ENCODE measurements at regions not wholly inside any gene's neighbourhood (a gene's known extent, or its start where the extent isn't known, plus 50 kb on each side); places are given as distances from the start of the nearest gene placed in this dataset.
"Not testable (repeated sequence)": the region's sequence is repeated elsewhere in the genome, so short reads cannot be mapped to it uniquely, and the experiment has no call there.

DNA sequence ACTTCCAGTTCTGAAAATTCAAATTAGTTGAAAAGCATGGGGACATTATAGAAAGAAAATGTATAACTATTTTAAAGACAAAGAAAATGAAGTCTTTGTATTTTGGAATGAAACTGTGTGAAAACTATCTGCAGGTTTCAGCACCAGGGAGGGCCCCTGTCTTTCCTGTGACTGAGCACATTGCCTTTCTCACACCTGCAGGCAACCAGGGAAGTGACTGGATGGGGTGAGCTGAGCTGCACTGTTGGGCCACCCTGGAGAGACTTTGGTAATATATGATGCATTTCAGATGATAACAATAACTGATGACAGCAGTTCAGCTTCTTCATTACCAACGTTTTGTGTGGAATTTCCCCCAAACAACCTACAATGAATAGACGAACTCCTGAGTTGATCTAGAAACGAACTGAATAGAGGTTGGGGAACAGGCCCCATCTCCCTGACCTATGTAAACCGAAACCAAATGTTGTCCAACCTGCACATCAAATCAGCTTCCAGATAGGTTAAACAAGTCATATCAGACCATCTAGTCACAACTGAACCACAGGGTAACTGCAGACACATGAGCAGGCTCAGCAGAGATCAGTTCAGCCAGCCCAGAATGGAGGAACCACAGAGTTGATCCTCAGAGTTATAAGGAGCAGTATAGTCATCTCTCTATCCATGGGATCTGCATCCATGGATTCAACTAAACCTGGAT, 1402.2 kb downstream of the RPIA start:
- not testable (repeated sequence) for H3K4me1 ChIP-seq (ENCODE audit: control insufficient read depth in 3 of 3, insufficient read depth in 2 of 3, low read depth in 1 of 3, low read length in 2 of 3); DNase-seq; H3K27me3 ChIP-seq (ENCODE audit: control insufficient read depth in 3 of 3, insufficient read depth in 3 of 3, low read length in 3 of 3); H3K9me3 ChIP-seq (ENCODE audit: control insufficient read depth in 2 of 2, insufficient read depth in 1 of 2, low read depth in 1 of 2, low read length in 1 of 2); H3K4me3 ChIP-seq (ENCODE audit: low read depth in 1 of 3, low read length in 3 of 3); H3K36me3 ChIP-seq (ENCODE audit: control insufficient read depth in 3 of 3, insufficient read depth in 2 of 3, low read depth in 1 of 3, low read length in 3 of 3); H3K27ac ChIP-seq (ENCODE audit: low read depth in 1 of 3, low read length in 2 of 3); FAIRE-seq
- 30 to 54% (median 31%) methylated on average over 1 to 3 of the region's 4 CpGs for WGBS, 3 donors

DNA sequence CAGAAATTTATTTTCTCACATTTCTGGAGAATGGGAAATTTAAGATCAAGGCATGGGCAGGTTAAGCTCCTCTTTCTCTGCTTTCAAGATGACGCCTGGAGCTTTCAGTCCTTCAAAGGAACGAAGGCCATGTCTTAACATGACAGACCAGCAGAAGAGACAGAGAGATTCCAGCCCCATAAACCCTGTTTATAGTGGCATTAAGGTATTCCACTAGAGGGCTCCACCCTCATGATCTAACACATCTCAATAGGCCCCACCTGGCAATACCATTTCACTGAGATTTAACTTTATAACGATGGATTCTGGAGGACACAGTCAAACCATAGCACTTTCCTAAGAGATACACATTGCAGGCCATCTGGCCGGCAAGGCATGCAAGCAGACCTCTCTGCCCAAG, 1406.1 kb downstream of the RPIA start:
- H3K36me3 ChIP-seq (ENCODE audit: control insufficient read depth in 3 of 3, insufficient read depth in 2 of 3, low read depth in 1 of 3, low read length in 3 of 3); H3K9me3 ChIP-seq (ENCODE audit: control insufficient read depth in 2 of 2, insufficient read depth in 1 of 2, low read depth in 1 of 2, low read length in 1 of 2); DNase-seq; FAIRE-seq; H3K4me1 ChIP-seq (ENCODE audit: control insufficient read depth in 3 of 3, insufficient read depth in 2 of 3, low read depth in 1 of 3, low read length in 2 of 3); H3K27me3 ChIP-seq (ENCODE audit: control insufficient read depth in 3 of 3, insufficient read depth in 3 of 3, low read length in 3 of 3); H3K4me3 ChIP-seq (ENCODE audit: low read depth in 1 of 3, low read length in 3 of 3); H3K27ac ChIP-seq (ENCODE audit: low read depth in 1 of 3, low read length in 2 of 3): not testable (repeated sequence)
- 52 to 56% (median 56%) methylated on average over 4 of the region's 4 CpGs for WGBS, 3 donors

DNA sequence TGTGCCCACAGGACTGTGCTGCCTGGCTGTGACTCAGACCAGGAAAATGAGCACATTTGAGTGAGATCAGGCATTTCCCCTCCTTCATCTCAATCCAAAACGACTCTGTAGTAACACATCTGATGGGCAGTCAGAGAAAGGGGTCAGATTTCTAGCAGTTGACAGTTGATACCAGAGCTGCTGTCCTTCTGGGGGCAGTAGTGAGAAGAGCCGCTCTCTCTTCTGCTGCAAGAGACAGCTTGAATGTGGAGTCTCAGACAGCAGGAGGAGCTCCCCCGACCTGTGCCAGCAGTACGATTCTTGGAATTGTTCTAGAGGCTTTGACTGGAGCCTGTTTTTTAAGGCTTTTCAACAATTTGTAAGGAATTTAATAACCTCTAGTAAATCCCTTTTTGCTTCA, 1413.7 kb downstream of the RPIA start:
- not testable (repeated sequence) for H3K9me3 ChIP-seq (ENCODE audit: control insufficient read depth in 2 of 2, insufficient read depth in 1 of 2, low read depth in 1 of 2, low read length in 1 of 2); H3K27ac ChIP-seq (ENCODE audit: low read depth in 1 of 3, low read length in 2 of 3); FAIRE-seq; H3K36me3 ChIP-seq (ENCODE audit: control insufficient read depth in 3 of 3, insufficient read depth in 2 of 3, low read depth in 1 of 3, low read length in 3 of 3); H3K4me3 ChIP-seq (ENCODE audit: low read depth in 1 of 3, low read length in 3 of 3); DNase-seq; H3K4me1 ChIP-seq (ENCODE audit: control insufficient read depth in 3 of 3, insufficient read depth in 2 of 3, low read depth in 1 of 3, low read length in 2 of 3); H3K27me3 ChIP-seq (ENCODE audit: control insufficient read depth in 3 of 3, insufficient read depth in 3 of 3, low read length in 3 of 3)
- 15 to 26% (median 15%) methylated on average over 4 of the region's 4 CpGs for WGBS, 3 donors

DNA sequence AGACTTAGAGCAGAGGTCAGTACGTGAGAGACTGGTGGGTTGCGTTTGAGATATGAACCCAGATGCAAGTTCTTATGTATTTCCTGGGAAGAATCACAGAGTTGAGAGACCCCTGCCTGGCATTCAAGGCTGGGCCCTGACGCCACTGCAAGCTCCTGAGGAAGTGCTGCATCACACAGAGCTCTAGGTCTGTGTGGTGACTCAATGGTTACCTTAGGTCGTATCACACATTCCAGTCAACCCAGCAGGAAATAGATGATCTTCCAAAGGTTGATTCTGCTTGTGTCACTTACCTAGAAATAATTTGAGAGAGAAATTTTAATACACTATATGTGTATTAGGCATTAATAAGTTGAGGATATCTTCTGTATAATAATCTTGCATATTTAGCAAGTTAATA, 1431.9 kb downstream of the RPIA start:
- H3K27me3 ChIP-seq (ENCODE audit: control insufficient read depth in 3 of 3, insufficient read depth in 3 of 3, low read length in 3 of 3); H3K4me3 ChIP-seq (ENCODE audit: low read depth in 1 of 3, low read length in 3 of 3); H3K4me1 ChIP-seq (ENCODE audit: control insufficient read depth in 3 of 3, insufficient read depth in 2 of 3, low read depth in 1 of 3, low read length in 2 of 3); H3K36me3 ChIP-seq (ENCODE audit: control insufficient read depth in 3 of 3, insufficient read depth in 2 of 3, low read depth in 1 of 3, low read length in 3 of 3); H3K27ac ChIP-seq (ENCODE audit: low read depth in 1 of 3, low read length in 2 of 3); DNase-seq; H3K9me3 ChIP-seq (ENCODE audit: control insufficient read depth in 2 of 2, insufficient read depth in 1 of 2, low read depth in 1 of 2, low read length in 1 of 2); FAIRE-seq: not testable (repeated sequence)
- WGBS, 3 donors = 43 to 54% (median 44%) methylated on average over 4 of the region's 4 CpGs

DNA sequence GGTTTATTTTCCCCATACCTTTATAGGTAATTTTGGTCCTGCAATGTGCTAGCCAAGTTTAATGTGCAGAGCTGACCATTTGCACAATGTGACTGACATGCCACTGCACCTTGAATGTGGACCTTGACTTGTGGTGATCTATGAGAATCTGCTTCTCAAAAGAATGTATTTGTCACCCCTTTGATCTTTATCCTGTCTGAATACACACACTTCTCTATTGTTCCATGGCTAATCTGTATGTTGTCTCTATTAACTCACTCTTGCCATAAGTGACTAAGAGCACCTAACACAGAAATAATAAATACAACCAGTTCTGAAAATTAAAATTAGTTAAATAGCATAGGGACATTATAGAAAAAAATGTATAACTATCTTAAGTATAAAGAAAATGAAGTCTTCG, 1447.6 kb downstream of the RPIA start:
- not testable (repeated sequence) for H3K27me3 ChIP-seq (ENCODE audit: control insufficient read depth in 3 of 3, insufficient read depth in 3 of 3, low read length in 3 of 3); FAIRE-seq; H3K4me1 ChIP-seq (ENCODE audit: control insufficient read depth in 3 of 3, insufficient read depth in 2 of 3, low read depth in 1 of 3, low read length in 2 of 3); H3K9me3 ChIP-seq (ENCODE audit: control insufficient read depth in 2 of 2, insufficient read depth in 1 of 2, low read depth in 1 of 2, low read length in 1 of 2); H3K4me3 ChIP-seq (ENCODE audit: low read depth in 1 of 3, low read length in 3 of 3); H3K36me3 ChIP-seq (ENCODE audit: control insufficient read depth in 3 of 3, insufficient read depth in 2 of 3, low read depth in 1 of 3, low read length in 3 of 3); DNase-seq; H3K27ac ChIP-seq (ENCODE audit: low read depth in 1 of 3, low read length in 2 of 3)
- 85 to 92% (median 88%) methylated on average over 1 of the region's 1 CpG for WGBS, 3 donors

DNA sequence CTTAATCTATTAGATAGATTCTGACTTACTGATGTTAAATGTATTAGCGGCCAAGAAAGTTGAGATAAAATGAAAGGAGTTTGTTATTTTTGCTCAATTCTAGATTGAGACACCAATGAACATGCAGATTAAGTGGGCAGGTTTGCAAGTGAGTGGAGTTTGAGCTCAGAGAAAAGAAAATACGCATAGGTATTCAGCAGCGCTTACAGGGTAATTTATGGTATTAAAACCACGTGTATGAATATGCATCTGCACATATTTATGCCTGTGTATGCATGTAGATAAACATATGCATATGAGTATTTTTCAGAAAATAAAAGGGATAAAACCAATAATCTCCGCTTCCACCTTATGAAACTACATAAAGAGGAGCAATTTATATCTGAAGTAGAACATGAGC, 1450.1 kb downstream of the RPIA start:
- H3K4me3 ChIP-seq (ENCODE audit: low read depth in 1 of 3, low read length in 3 of 3); H3K4me1 ChIP-seq (ENCODE audit: control insufficient read depth in 3 of 3, insufficient read depth in 2 of 3, low read depth in 1 of 3, low read length in 2 of 3); H3K27me3 ChIP-seq (ENCODE audit: control insufficient read depth in 3 of 3, insufficient read depth in 3 of 3, low read length in 3 of 3); DNase-seq; H3K9me3 ChIP-seq (ENCODE audit: control insufficient read depth in 2 of 2, insufficient read depth in 1 of 2, low read depth in 1 of 2, low read length in 1 of 2); H3K27ac ChIP-seq (ENCODE audit: low read depth in 1 of 3, low read length in 2 of 3); H3K36me3 ChIP-seq (ENCODE audit: control insufficient read depth in 3 of 3, insufficient read depth in 2 of 3, low read depth in 1 of 3, low read length in 3 of 3); FAIRE-seq: not testable (repeated sequence)
- 43 to 57% (median 50%) methylated on average over 5 of the region's 5 CpGs for WGBS, 3 donors

DNA sequence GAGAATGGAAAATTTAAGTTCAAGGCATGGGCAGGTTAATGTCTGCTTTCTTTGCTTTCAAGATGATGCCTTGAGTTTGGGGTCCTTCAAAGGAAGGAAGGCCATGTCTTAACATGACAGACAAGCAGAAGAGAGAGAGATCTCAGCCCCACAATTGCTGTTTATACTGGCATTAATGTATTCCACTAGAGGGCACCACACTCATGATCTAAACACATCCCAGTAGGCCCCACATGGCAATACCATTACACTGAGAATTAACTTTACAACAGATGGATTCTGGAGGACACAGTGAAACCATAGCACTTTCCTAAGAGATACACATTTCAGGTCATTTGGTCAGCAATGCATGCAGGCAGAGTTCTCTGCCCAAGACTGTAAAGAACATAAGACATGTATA, 1460.3 kb downstream of the RPIA start:
- not testable (repeated sequence) for H3K27ac ChIP-seq (ENCODE audit: low read depth in 1 of 3, low read length in 2 of 3); H3K4me3 ChIP-seq (ENCODE audit: low read depth in 1 of 3, low read length in 3 of 3); H3K4me1 ChIP-seq (ENCODE audit: control insufficient read depth in 3 of 3, insufficient read depth in 2 of 3, low read depth in 1 of 3, low read length in 2 of 3); H3K36me3 ChIP-seq (ENCODE audit: control insufficient read depth in 3 of 3, insufficient read depth in 2 of 3, low read depth in 1 of 3, low read length in 3 of 3); FAIRE-seq; H3K9me3 ChIP-seq (ENCODE audit: control insufficient read depth in 2 of 2, insufficient read depth in 1 of 2, low read depth in 1 of 2, low read length in 1 of 2); DNase-seq; H3K27me3 ChIP-seq (ENCODE audit: control insufficient read depth in 3 of 3, insufficient read depth in 3 of 3, low read length in 3 of 3)

DNA sequence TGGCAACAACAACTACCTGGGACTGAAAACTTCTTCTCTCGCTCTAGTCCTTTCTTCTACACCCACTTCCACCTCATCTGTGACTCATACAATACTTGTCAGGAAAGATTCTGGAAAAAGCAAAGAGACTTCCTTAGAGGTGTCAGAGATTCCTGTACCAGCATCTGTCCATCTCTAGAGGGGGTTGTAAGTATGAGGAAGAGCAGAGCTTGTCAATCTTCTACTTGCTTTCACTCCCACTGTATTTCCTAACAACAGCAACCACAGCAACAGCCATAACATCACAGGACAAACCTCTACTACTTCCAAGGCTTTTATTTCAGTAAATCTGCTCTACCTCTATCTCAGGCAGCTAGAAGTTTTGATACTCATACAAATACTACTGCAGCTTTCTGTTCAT, 1479.5 kb downstream of the RPIA start:
- 69 to 87% (median 69%) methylated on average over 1 of the region's 1 CpG for WGBS, 3 donors
- H3K36me3 ChIP-seq (ENCODE audit: control insufficient read depth in 3 of 3, insufficient read depth in 2 of 3, low read depth in 1 of 3, low read length in 3 of 3); H3K4me1 ChIP-seq (ENCODE audit: control insufficient read depth in 3 of 3, insufficient read depth in 2 of 3, low read depth in 1 of 3, low read length in 2 of 3); H3K9me3 ChIP-seq (ENCODE audit: control insufficient read depth in 2 of 2, insufficient read depth in 1 of 2, low read depth in 1 of 2, low read length in 1 of 2); FAIRE-seq; H3K4me3 ChIP-seq (ENCODE audit: low read depth in 1 of 3, low read length in 3 of 3); DNase-seq; H3K27me3 ChIP-seq (ENCODE audit: control insufficient read depth in 3 of 3, insufficient read depth in 3 of 3, low read length in 3 of 3); H3K27ac ChIP-seq (ENCODE audit: low read depth in 1 of 3, low read length in 2 of 3): not testable (repeated sequence)

DNA sequence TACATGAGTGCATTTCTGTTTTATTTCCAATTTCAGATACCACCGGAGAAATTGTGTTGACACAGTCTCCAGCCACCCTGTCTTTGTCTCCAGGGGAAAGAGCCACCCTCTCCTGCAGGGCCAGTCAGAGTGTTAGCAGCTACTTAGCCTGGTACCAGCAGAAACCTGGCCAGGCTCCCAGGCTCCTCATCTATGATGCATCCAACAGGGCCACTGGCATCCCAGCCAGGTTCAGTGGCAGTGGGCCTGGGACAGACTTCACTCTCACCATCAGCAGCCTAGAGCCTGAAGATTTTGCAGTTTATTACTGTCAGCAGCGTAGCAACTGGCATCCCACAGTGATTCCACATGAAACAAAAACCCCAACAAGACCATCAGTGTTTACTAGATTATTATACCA, 1481.6 kb downstream of the RPIA start:
- H3K27me3 ChIP-seq (ENCODE audit: control insufficient read depth in 3 of 3, insufficient read depth in 3 of 3, low read length in 3 of 3); FAIRE-seq; H3K9me3 ChIP-seq (ENCODE audit: control insufficient read depth in 2 of 2, insufficient read depth in 1 of 2, low read depth in 1 of 2, low read length in 1 of 2); DNase-seq; H3K4me1 ChIP-seq (ENCODE audit: control insufficient read depth in 3 of 3, insufficient read depth in 2 of 3, low read depth in 1 of 3, low read length in 2 of 3); H3K4me3 ChIP-seq (ENCODE audit: low read depth in 1 of 3, low read length in 3 of 3); H3K27ac ChIP-seq (ENCODE audit: low read depth in 1 of 3, low read length in 2 of 3); H3K36me3 ChIP-seq (ENCODE audit: control insufficient read depth in 3 of 3, insufficient read depth in 2 of 3, low read depth in 1 of 3, low read length in 3 of 3): not testable (repeated sequence)
- 28 to 67% (median 49%) methylated on average over 2 of the region's 2 CpGs for WGBS, 3 donors
